ENCODE measurements at regions not wholly inside any gene's neighbourhood (a gene's known extent, or its start where the extent isn't known, plus 50 kb on each side); places are given as distances from the start of the nearest gene placed in this dataset.

- TF ChIP-seq CTCF (conservative IDR thresholded peaks at IDR 0.05; ENCODE audit: low read length): no peak
- no peak overlapping the region for H3K4me3 ChIP-seq (ENCODE audit: low read length)
- no peak for DNase-seq (ENCODE audit: low read depth)
Measured at GRCh38 chr6:6973721-6974120, 134.0 kb upstream of the RREB1 start.

- H3K4me3 ChIP-seq (ENCODE audit: low read length): no peak overlapping the region
- no peak for TF ChIP-seq CTCF (conservative IDR thresholded peaks at IDR 0.05; ENCODE audit: low read length)
- DNase-seq (ENCODE audit: low read depth): no peak
Measured at GRCh38 chr6:6975459-6976111, 132.2 kb upstream of the RREB1 start.

DNA sequence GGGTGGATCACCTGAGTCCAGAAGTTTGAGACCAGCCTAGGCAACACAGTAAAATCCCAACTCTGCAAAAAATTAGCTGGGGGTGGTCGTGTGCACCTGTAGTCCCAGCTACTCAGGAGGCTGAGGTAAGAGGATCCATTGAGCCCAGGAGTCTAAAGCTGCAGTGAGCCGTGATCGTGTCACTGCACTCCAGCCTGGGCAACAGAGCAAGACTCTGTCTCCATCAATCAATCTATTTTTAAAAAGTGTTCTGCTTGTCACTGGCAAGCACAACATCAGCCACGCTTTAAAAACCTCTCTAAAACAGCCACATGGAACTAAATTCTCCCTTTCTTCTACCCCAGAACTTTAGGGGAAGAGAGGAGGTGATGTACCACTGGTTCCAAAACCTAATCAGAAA lies 131.6 kb upstream of the RREB1 start:
- no peak overlapping the region for H3K4me3 ChIP-seq (ENCODE audit: low read length)
- TF ChIP-seq CTCF (conservative IDR thresholded peaks at IDR 0.05; ENCODE audit: low read length): no peak
- no peak for DNase-seq (ENCODE audit: low read depth)

- DNase-seq (ENCODE audit: low read depth): no peak
- no peak overlapping the region for H3K4me3 ChIP-seq (ENCODE audit: low read length)
- no peak for TF ChIP-seq CTCF (conservative IDR thresholded peaks at IDR 0.05; ENCODE audit: low read length)
Measured at GRCh38 chr6:6978731-6979130, 129.0 kb upstream of the RREB1 start.

DNA sequence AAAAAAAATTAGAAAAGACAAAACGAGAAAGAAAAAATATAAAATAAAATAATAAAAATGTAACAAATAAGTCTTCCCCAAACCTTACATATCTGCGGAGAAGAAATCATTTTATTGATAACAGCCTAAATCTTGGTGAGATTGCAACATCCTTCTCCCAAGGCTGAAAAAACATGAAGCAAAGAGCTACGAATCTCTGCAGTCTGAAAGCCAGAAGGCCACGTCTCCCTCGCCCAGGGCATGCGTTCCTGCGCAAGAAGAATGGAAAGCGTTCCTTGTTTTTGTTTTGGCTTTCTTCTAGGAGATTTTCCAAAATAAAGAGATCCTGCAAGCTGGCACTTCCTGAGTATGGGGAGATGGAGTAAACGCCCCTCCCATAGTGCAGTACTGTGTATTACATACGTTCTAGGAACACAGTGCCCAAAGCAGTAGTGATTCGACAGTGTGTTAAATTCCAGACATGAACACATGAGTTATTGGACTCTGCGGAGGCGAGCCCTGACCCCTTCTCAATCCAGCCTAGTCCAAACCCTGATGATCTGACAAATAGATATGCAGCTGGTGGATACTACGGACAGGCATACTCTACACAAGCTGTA lies 126.7 kb upstream of the RREB1 start:
- H3K4me3 ChIP-seq (ENCODE audit: low read length): no peak overlapping the region
- no peak for DNase-seq (ENCODE audit: low read depth)
- TF ChIP-seq CTCF (conservative IDR thresholded peaks at IDR 0.05; ENCODE audit: low read length): no peak

- H3K4me3 ChIP-seq (ENCODE audit: low read length): no peak overlapping the region
- no peak for DNase-seq (ENCODE audit: low read depth)
- no peak for TF ChIP-seq CTCF (conservative IDR thresholded peaks at IDR 0.05; ENCODE audit: low read length)
Measured at GRCh38 chr6:6981681-6982322, 126.0 kb upstream of the RREB1 start.

- no peak for TF ChIP-seq CTCF (conservative IDR thresholded peaks at IDR 0.05; ENCODE audit: low read length)
- DNase-seq (ENCODE audit: low read depth): no peak
Measured at GRCh38 chr6:6982663-6983062, 125.1 kb upstream of the RREB1 start.

More at GRCh38 chr6:6982663-6983062, 125.1 kb upstream of the RREB1 start:
- no peak overlapping the region for H3K4me3 ChIP-seq (ENCODE audit: low read length)

All from AG10803 (cell line).